ENCODE measurements at regions not wholly inside any gene's neighbourhood (a gene's known extent, or its start where the extent isn't known, plus 50 kb on each side); places are given as distances from the start of the nearest gene placed in this dataset.

DNA sequence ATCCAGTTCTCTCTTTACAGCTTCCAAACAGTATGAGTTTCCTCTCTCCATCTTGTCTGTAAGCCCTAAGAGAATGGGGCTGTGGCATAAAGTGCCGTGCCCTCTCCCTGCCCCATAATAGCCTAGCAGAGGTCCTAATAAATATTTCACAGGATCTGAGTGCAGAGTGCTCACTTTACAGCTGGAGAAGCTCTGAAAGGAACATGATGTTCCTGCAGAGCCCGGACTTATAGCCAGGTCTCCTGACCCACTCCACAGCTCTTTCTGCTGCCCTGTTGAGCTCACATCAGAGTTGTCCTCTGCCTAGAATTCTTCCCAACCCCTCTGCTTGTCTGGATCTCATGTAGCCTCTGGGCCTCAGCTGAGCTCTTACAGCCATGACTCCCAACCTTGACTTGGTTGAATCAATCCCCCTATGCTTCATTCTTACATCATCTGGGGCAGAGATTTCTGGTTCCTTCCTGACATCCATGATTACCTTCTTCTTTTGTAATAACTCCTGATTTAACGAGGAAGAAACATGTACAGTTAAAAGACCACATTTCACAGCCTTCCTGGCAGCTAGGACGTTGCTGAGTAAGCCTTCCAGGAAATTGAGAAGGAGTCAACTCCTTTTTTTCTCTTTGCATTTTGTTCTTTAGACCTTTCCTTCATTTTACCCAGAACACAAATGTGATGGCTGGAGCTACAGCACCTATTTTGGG is 135.3 kb downstream of the RPLP1 start:
- ChIA-PET POLR2A (no interaction called here), CTCF (no interaction called here)
- TF ChIP-seq, protein P1, sequence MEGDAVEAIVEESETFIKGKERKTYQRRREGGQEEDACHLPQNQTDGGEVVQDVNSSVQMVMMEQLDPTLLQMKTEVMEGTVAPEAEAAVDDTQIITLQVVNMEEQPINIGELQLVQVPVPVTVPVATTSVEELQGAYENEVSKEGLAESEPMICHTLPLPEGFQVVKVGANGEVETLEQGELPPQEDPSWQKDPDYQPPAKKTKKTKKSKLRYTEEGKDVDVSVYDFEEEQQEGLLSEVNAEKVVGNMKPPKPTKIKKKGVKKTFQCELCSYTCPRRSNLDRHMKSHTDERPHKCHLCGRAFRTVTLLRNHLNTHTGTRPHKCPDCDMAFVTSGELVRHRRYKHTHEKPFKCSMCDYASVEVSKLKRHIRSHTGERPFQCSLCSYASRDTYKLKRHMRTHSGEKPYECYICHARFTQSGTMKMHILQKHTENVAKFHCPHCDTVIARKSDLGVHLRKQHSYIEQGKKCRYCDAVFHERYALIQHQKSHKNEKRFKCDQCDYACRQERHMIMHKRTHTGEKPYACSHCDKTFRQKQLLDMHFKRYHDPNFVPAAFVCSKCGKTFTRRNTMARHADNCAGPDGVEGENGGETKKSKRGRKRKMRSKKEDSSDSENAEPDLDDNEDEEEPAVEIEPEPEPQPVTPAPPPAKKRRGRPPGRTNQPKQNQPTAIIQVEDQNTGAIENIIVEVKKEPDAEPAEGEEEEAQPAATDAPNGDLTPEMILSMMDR (IDR thresholded peaks at IDR 0.05; ENCODE audit: control extremely low read depth, extremely low read depth, low read depth, missing control alignments), result no peak
- no peak for DNase-seq (ENCODE audit: extremely low spot score)

DNA sequence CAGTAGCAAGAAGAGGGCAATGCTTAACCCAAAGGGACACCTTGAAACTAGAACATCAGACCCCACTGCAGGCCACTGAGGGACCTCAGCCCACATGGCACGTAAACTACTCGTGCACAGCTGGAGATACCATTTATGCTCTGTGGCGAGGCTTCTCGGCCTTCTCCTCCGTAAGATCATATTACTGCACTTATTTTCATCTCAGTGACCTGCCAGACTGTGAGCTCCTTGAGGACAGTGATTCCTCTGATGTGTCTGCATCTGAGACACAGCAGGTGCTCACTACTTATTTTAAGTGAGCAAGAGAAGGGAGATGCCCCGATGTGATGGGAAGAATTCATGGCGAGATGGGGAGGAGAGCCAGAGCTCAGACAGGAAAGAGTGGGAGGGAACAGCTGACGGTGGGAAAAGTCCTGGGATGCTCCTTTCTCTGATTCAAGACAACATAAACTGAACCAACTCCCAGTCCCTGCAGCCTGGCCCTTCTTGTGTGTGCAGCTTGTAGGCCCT is 137.6 kb downstream of the RPLP1 start:
- no peak for DNase-seq (ENCODE audit: extremely low spot score)
- TF ChIP-seq, protein P1 (IDR thresholded peaks at IDR 0.05; ENCODE audit: control extremely low read depth, extremely low read depth, low read depth, missing control alignments), result no peak
- ChIA-PET CTCF (interaction anchor here (1.2 kb wide), 1 partner anchor 17 kb away, joined by 3 read pairs; no protein-coding TSS in a partner anchor), POLR2A (no interaction called here)

DNA sequence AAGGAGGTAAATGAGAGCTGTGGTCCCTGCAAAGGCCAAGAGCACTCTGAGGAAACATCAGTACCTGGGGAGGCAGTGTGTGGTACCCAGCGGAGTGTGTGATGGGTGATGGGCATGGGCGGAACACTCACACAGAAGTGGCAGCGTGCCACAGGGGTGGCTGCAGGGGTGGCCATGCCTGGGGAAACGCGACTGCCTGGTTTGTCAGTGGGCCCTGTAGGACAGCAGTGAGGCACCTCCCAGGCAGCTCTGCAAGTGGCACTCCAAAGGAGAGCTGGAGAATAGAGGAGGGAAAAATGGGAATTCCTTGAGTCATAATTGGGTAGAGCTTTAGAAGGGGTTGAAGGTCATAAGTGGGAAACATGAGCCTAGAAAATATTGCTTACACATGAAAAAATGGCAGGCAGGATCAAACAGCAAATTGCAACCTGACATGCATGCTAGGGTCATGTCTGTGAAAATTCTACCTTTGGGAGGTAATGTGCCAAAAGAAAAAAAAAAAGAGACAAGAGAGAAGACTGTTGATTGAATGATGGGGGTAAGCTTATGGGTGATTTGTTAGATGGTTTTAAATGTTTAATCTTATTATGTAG is 138.4 kb downstream of the RPLP1 start:
- TF ChIP-seq, protein P1 (IDR thresholded peaks at IDR 0.05; ENCODE audit: control extremely low read depth, extremely low read depth, low read depth, missing control alignments), result no peak
- ChIA-PET CTCF (interaction anchor here (1.2 kb wide), 1 partner anchor 18 kb away, joined by 3 read pairs; no protein-coding TSS in a partner anchor), POLR2A (no interaction called here)
- DNase-seq (ENCODE audit: extremely low spot score), result no peak

DNA sequence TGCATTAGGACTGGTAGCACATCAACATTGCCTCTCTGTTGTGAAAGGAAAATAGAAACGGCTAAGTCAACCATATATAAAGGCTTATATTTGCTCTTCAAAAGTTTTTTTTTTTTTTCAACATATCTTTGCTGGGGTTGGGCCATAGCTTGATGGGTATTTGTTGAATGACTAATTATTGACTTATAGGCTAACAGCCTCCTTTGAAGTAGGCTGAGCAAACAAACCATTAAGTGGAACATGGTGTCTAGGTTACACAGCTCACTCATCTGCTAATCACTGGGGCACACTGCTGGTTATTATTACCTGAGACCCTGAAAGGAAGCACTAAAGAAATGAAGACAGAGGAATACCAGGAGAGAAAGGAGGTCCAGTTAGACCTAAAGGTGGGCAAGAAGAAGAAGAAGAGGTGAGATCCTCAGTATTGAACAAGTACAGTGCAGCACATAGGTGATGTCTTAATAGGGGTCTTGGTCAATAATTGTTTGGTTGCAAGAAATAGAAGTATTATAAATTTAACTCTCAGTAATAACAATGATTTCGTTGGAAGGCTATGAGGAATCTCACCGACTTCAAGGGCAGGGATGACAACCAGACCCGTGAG is 139.4 kb downstream of the RPLP1 start:
- POLR2A ChIA-PET, result no interaction called here
- TF ChIP-seq, protein P1 (IDR thresholded peaks at IDR 0.05; ENCODE audit: control extremely low read depth, extremely low read depth, low read depth, missing control alignments), result no peak
- no peak for DNase-seq (ENCODE audit: extremely low spot score)
- CTCF ChIA-PET, result no interaction called here

DNA sequence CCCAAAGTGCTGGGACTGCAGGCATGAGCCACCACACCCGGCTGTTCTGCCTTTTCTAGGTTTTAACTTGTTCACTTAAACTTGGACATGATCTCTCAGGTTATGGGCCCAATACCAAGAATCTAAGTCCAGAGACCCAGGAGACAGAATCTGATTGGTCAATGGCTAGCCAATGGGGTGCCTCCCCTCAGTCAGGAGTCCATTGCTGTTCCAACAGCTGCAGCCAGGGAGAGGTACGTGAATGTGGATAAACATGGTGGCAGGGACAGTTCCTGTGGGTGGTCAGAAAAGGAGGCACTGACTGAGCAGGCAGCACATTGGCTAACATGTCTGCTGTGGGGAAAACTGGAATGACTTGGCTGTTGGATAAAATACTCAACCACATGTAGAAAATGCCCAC is 140.3 kb downstream of the RPLP1 start:
- CTCF ChIA-PET, result interaction anchor here (1.7 kb wide), 1 partner anchor 10 kb away, joined by 5 read pairs; no protein-coding TSS in a partner anchor
- TF ChIP-seq, protein P1 (IDR thresholded peaks at IDR 0.05; ENCODE audit: control extremely low read depth, extremely low read depth, low read depth, missing control alignments), result no peak
- DNase-seq (ENCODE audit: extremely low spot score), result no peak
- POLR2A ChIA-PET, result no interaction called here

DNA sequence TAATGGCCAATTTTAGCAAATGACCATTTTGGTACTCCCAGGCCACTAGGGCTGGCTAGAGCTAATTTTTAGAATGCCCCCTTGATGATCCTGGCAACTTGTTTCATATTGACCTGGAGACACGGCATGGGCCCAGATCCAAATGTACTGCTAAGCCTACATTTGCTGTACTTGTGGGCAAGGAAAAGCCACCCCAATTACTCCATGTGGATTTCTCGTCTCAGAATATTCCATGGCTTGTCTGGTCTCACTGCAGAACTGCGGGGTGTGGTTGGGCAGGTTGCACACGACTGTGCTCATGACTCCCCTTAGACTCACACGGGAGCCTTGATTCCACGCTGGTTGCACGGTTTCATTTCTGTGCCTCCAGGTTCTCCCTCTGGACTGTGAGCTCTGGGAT is 140.9 kb downstream of the RPLP1 start:
- POLR2A ChIA-PET, result no interaction called here
- CTCF ChIA-PET, result interaction anchor here (1.7 kb wide), 1 partner anchor 10 kb away, joined by 5 read pairs; no protein-coding TSS in a partner anchor
- TF ChIP-seq, protein P1 (IDR thresholded peaks at IDR 0.05; ENCODE audit: control extremely low read depth, extremely low read depth, low read depth, missing control alignments), result no peak
- DNase-seq (ENCODE audit: extremely low spot score), result no peak

Data from GM10248 (cell line).